GM18502 (cell line): ENCODE measurements at regions not wholly inside any gene's neighbourhood (a gene's known extent, or its start where the extent isn't known, plus 50 kb on each side); places are given as distances from the start of the nearest gene placed in this dataset.
"Not testable (repeated sequence)": the region's sequence is repeated elsewhere in the genome, so short reads cannot be mapped to it uniquely, and the experiment has no call there.

Source experiments
- ATAC-seq: cut with Tn5 transposase; IDR thresholded peaks from one replicate; pipeline ENCODE4 v1.9.1; 2021; ENCODE audit warnings: mild to moderate bottlenecking; ENCODE audit not compliant: unreplicated experiment, poor library complexity

GRCh38 chr6:113202852-113203714, 654.1 kb upstream of the MARCKS start:
- no peak for ATAC-seq

- no peak for ATAC-seq
Measured at GRCh38 chr6:113203715-113204110, 653.4 kb upstream of the MARCKS start.

- no peak for ATAC-seq
Measured at GRCh38 chr6:113205553-113205952, 651.6 kb upstream of the MARCKS start.

GRCh38 chr6:113208726-113209125, 648.4 kb upstream of the MARCKS start:
- no peak for ATAC-seq

- ATAC-seq = no peak
Measured at GRCh38 chr6:113209315-113209714, 647.8 kb upstream of the MARCKS start.

GRCh38 chr6:113211170-113211569, 646.0 kb upstream of the MARCKS start:
- ATAC-seq = no peak

GRCh38 chr6:113219783-113220182, 637.4 kb upstream of the MARCKS start:
- no peak for ATAC-seq

GRCh38 chr6:113220832-113221231, 636.3 kb upstream of the MARCKS start:
- no peak for ATAC-seq

- ATAC-seq = no peak
Measured at GRCh38 chr6:113221850-113222249, 635.3 kb upstream of the MARCKS start.

GRCh38 chr6:113246186-113246585, 611.0 kb upstream of the MARCKS start:
- ATAC-seq = no peak

GRCh38 chr6:113248532-113248931, 608.6 kb upstream of the MARCKS start:
- ATAC-seq = no peak

GRCh38 chr6:113254194-113254593, 603.0 kb upstream of the MARCKS start:
- not testable (repeated sequence) for ATAC-seq

GRCh38 chr6:113258771-113259170, 598.4 kb upstream of the MARCKS start:
- ATAC-seq = no peak

GRCh38 chr6:113271437-113271836, 585.7 kb upstream of the MARCKS start:
- ATAC-seq = no peak

- no peak for ATAC-seq
Measured at GRCh38 chr6:113276601-113277000, 580.5 kb upstream of the MARCKS start.

- ATAC-seq = no peak
Measured at GRCh38 chr6:113277111-113277510, 580.0 kb upstream of the MARCKS start.

GRCh38 chr6:113281014-113281413, 576.1 kb upstream of the MARCKS start:
- peak; percentile 78 for ATAC-seq

GRCh38 chr6:113281431-113281830, 575.7 kb upstream of the MARCKS start:
- ATAC-seq = no peak

- peak; percentile 81 for ATAC-seq
Measured at GRCh38 chr6:113287396-113287795, 569.7 kb upstream of the MARCKS start.

- no peak for ATAC-seq
Measured at GRCh38 chr6:113288409-113288808, 568.7 kb upstream of the MARCKS start.

- ATAC-seq = no peak
Measured at GRCh38 chr6:113289166-113289565, 568.0 kb upstream of the MARCKS start.

- ATAC-seq = no peak
Measured at GRCh38 chr6:113290684-113291083, 566.5 kb upstream of the MARCKS start.
